ENCODE measurements at regions not wholly inside any gene's neighbourhood (a gene's known extent, or its start where the extent isn't known, plus 50 kb on each side); places are given as distances from the start of the nearest gene placed in this dataset.
A peak's percentile ranks its signal among the peaks of the same experiment; 100 is the strongest.
"Not testable (repeated sequence)": the region's sequence is repeated elsewhere in the genome, so short reads cannot be mapped to it uniquely, and the experiment has no call there.

DNA sequence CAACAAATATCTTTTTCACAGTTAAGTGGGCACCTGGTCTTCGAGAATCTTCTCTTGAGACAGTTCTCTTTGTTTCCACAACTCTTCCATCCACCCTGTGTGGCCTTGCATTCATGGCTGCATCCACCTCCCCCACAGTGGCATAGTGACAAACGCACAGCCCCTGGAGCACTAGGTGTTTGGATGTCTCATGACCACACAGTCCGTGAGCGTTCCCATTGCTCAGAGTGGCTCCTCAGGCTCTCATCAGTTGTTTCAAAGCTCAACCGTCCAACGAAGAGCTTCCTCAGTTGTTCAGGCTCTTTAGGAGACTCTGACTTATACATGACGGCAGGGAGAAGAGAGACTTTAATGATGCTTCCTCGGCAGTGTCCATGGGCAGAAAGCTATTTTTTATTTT is 191.6 kb downstream of the CDRT15L2 start:
- no peak overlapping the region for H3K27ac ChIP-seq
- TF ChIP-seq, protein P1, sequence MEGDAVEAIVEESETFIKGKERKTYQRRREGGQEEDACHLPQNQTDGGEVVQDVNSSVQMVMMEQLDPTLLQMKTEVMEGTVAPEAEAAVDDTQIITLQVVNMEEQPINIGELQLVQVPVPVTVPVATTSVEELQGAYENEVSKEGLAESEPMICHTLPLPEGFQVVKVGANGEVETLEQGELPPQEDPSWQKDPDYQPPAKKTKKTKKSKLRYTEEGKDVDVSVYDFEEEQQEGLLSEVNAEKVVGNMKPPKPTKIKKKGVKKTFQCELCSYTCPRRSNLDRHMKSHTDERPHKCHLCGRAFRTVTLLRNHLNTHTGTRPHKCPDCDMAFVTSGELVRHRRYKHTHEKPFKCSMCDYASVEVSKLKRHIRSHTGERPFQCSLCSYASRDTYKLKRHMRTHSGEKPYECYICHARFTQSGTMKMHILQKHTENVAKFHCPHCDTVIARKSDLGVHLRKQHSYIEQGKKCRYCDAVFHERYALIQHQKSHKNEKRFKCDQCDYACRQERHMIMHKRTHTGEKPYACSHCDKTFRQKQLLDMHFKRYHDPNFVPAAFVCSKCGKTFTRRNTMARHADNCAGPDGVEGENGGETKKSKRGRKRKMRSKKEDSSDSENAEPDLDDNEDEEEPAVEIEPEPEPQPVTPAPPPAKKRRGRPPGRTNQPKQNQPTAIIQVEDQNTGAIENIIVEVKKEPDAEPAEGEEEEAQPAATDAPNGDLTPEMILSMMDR (IDR thresholded peaks at IDR 0.05), result no peak
- no peak for TF ChIP-seq ZFX (IDR thresholded peaks at IDR 0.05; ENCODE audit: borderline replicate concordance)

DNA sequence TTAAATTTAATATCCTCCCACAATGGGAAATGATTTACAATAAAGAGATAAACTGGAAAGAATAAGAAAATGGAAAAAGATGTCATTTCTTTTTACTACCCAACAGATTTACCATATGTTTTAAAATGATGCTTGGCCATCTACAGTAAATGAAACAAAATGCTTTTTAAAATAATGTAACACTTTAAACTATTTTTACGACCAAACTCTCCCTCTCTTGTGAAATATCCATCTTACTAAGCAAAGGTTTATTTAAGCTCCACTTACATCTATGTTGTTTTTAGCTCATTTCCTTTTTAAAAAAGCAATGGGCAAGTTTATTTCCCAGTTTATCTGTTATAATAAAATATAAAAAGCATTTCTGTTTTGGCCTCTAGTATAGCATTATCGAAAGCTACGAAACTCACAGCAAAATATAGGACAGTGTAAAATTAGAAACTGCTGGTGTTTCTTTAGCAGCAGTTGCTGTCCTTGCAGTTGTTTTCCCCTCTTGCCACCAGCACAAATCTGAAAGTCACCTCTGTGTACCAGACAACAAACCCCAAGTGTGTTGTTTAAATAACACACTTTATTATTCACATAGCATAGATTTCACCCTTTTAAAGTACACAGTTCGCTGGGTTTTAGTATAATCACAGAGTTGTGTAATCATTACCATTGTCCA is 195.1 kb downstream of the CDRT15L2 start:
- no peak for TF ChIP-seq ZFX (IDR thresholded peaks at IDR 0.05; ENCODE audit: borderline replicate concordance)
- TF ChIP-seq, protein P1 (IDR thresholded peaks at IDR 0.05), result no peak
- H3K27ac ChIP-seq, result no peak overlapping the region

DNA sequence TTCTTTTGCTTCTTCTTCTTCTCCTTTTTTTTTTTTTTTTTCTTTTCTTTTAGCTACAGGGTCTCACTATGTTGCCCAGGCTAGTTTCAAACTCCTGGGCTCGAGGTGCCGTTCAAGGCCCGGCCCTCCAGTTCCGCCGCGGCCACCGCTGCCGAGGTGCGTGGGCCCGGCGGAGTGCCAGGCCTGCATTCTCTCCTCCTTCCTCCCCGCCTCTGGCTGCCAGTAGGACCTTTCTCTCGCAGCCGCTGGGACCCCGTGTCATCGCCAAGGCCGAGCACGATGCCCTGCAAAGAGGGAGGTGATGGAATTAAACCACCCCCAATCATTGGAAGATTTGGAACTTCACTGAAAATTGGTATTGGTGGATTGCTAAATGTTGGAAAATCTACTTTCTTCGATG is 195.8 kb downstream of the CDRT15L2 start:
- no peak for TF ChIP-seq ZFX (IDR thresholded peaks at IDR 0.05; ENCODE audit: borderline replicate concordance)
- TF ChIP-seq, protein P1 (IDR thresholded peaks at IDR 0.05), result no peak
- no peak overlapping the region for H3K27ac ChIP-seq

DNA sequence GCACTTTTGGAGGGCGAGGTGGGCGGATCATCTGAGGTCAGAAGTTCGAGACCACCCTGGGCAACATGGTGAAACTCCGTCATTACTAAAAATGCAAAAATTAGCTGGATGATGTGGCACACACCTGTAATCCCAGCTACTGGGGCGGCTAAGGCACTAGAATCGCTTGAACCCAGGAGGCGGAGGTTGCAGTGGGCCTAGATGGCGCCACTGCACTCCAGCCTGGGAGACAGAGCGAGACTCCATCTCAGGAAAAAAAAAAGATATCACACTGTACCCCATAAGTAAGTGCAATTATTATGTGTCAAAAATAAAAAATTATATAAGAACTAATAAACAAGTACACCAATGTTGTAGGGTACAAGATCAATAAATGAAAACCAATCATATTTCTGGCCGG is 200.0 kb downstream of the CDRT15L2 start:
- H3K27ac ChIP-seq, result no peak overlapping the region
- TF ChIP-seq, protein P1 (IDR thresholded peaks at IDR 0.05), result peak; percentile 39
- TF ChIP-seq ZFX (IDR thresholded peaks at IDR 0.05; ENCODE audit: borderline replicate concordance), result no peak

DNA sequence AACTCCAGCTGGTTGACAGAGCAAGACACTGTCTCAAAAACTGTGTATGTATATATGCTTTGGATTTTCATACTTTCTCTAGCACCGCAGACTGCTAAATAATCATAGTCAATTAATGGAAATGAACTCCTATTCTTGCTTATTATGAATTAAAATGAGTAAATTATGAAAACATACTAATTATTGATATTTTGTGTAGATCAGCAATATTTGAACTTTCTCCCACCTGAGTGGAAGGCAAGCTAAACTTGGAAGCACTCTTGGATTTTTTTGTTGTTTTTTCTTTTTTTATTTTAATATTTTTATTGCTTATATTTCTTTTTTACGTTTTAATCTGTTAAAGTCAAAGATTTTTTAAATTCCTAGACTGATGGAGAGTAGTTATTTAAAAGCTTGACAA is 201.7 kb downstream of the CDRT15L2 start:
- TF ChIP-seq, protein P1 (IDR thresholded peaks at IDR 0.05), result no peak
- no peak for TF ChIP-seq ZFX (IDR thresholded peaks at IDR 0.05; ENCODE audit: borderline replicate concordance)
- no peak overlapping the region for H3K27ac ChIP-seq

DNA sequence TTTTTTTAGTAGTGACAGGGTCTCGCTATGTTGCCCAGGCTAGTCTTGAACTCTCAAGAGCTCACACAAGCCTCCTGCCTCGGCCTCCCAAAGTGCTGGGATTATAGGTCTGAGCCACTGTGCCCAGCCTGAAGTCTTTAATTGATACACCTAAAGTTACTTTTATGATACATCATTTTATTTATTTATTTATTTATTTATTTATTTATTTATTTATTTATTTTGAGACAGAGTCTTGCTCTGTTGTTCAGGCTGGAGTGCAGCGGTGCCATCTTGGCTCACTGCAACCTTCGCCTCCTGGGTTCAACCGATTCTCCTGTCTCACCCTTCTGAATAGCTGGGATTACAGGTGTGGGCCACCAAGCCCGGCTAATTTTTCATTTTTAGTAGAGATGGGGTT is 202.3 kb downstream of the CDRT15L2 start:
- not testable (repeated sequence) for H3K27ac ChIP-seq

DNA sequence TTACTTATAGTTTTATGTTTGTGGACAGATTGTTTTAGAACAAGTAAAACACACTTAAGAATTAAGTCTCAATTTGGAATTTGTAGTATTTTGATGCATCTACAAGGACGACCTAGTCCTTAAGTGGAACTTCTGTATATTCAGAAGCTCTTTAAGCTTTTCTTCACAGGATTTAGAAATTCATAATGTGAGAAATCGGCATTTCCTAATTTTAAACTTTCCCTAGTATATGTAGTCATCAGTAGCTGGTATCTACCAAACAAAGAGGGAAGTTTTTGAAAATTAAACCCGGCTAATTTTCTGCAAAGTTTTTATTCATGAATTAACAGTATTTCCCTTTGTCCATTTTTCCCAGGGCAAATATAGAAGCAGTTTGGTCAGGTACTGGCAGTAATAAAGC is 203.6 kb downstream of the CDRT15L2 start:
- TF ChIP-seq ZFX (IDR thresholded peaks at IDR 0.05; ENCODE audit: borderline replicate concordance), result no peak
- TF ChIP-seq, protein P1 (IDR thresholded peaks at IDR 0.05), result no peak

DNA sequence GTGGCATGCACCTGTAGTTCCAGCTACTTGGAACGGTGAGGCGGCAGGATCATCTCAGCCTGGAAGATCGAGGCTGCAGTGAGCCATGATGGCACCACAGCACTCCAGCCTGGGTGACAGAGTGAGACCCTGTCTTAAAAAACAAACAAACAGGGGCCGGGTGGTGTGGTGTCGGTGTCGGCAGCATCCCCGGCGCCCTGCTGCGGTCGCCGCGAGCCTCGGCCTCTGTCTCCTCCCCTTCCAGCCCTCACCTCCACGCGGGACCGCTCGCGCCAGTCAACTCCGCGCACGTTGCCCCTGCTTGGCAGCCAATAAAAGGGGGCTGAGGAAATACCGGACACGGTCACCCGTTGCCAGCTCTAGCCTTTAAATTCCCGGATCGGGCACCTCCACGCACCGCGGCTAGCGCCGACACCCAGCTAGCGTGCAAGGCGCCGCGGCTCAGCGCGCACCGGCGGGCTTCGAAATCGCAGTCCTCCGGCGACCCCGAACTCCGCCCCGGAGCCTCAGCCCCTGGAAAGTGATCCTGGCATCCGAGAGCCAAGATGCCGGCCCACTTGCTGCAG is 204.7 kb downstream of the CDRT15L2 start:
- no peak for TF ChIP-seq ZFX (IDR thresholded peaks at IDR 0.05; ENCODE audit: borderline replicate concordance)
- TF ChIP-seq, protein P1 (IDR thresholded peaks at IDR 0.05), result no peak

More for the DNA sequence above, 203.6 kb downstream of the CDRT15L2 start:
- H3K27ac ChIP-seq, result no peak overlapping the region

More for the DNA sequence above, 204.7 kb downstream of the CDRT15L2 start:
- H3K27ac ChIP-seq, result no peak overlapping the region
